HG03571 (cell line): ENCODE measurements at regions not wholly inside any gene's neighbourhood (a gene's known extent, or its start where the extent isn't known, plus 50 kb on each side); places are given as distances from the start of the nearest gene placed in this dataset.
"Not testable (repeated sequence)": the region's sequence is repeated elsewhere in the genome, so short reads cannot be mapped to it uniquely, and the experiment has no call there.

ENCODE experiments used
- ATAC-seq: cut with Tn5 transposase; IDR thresholded peaks from one replicate; pipeline ENCODE4 v1.9.1; 2021; ENCODE audit not compliant: unreplicated experiment

GRCh38 chr6:82419132-82419581 lies 55.5 kb downstream of the TPBG start:
- peak; percentile 56 for ATAC-seq

GRCh38 chr6:82419859-82420258 lies 56.2 kb downstream of the TPBG start:
- no peak for ATAC-seq

- no peak for ATAC-seq
Measured at GRCh38 chr6:82430611-82431010, 67.0 kb downstream of the TPBG start.

GRCh38 chr6:82436740-82437139 lies 73.1 kb downstream of the TPBG start:
- no peak for ATAC-seq

GRCh38 chr6:82437701-82438100 lies 74.1 kb downstream of the TPBG start:
- ATAC-seq: no peak

- ATAC-seq: no peak
Measured at GRCh38 chr6:82441047-82441855, 77.6 kb downstream of the TPBG start.

- ATAC-seq: no peak
Measured at GRCh38 chr6:82442061-82442719, 78.6 kb downstream of the TPBG start.

GRCh38 chr6:82458147-82458546 lies 94.5 kb downstream of the TPBG start:
- no peak for ATAC-seq

- ATAC-seq: no peak
Measured at GRCh38 chr6:82458705-82459104, 95.1 kb downstream of the TPBG start.

- ATAC-seq: no peak
Measured at GRCh38 chr6:82461536-82461935, 97.9 kb downstream of the TPBG start.

- no peak for ATAC-seq
Measured at GRCh38 chr6:82467338-82467737, 103.7 kb downstream of the TPBG start.

- not testable (repeated sequence) for ATAC-seq
Measured at GRCh38 chr6:82470123-82470522, 106.5 kb downstream of the TPBG start.

- not testable (repeated sequence) for ATAC-seq
Measured at GRCh38 chr6:82475106-82475505, 111.5 kb downstream of the TPBG start.

- no peak for ATAC-seq
Measured at GRCh38 chr6:82484001-82484400, 120.4 kb downstream of the TPBG start.

- no peak for ATAC-seq
Measured at GRCh38 chr6:82484737-82485626, 121.4 kb downstream of the TPBG start.

GRCh38 chr6:82487895-82488294 lies 124.3 kb downstream of the TPBG start:
- ATAC-seq: no peak

GRCh38 chr6:82488403-82488802 lies 124.8 kb downstream of the TPBG start:
- no peak for ATAC-seq

GRCh38 chr6:82492134-82492533 lies 128.5 kb downstream of the TPBG start:
- ATAC-seq: no peak

- no peak for ATAC-seq
Measured at GRCh38 chr6:82493467-82493866, 129.8 kb downstream of the TPBG start.

- ATAC-seq: no peak
Measured at GRCh38 chr6:82494367-82494766, 130.8 kb downstream of the TPBG start.

GRCh38 chr6:82501901-82502300 lies 138.3 kb downstream of the TPBG start:
- not testable (repeated sequence) for ATAC-seq
